Stimulated activated CD8-positive, alpha-beta memory T cell treated with anti-CD3 and anti-CD28 coated beads, Interleukin-4, amount 100 ng/mL, for 48 hours (primary cell): ENCODE measurements at regions not wholly inside any gene's neighbourhood (a gene's known extent, or its start where the extent isn't known, plus 50 kb on each side); places are given as distances from the start of the nearest gene placed in this dataset.
"Not testable (repeated sequence)": the region's sequence is repeated elsewhere in the genome, so short reads cannot be mapped to it uniquely, and the experiment has no call there.

Source experiments
- DNase-seq: peaks from one replicate; pipeline ENCODE4 v3.0.0-alpha.2; 2020

GRCh38 chr15:31221936-31222515 lies 104.6 kb upstream of the KLF13 start:
- DNase-seq, result no peak

GRCh38 chr15:31222773-31223341 lies 103.8 kb upstream of the KLF13 start:
- no peak for DNase-seq

- no peak for DNase-seq
Observed at GRCh38 chr15:31223478-31224350, 102.9 kb upstream of the KLF13 start.

GRCh38 chr15:31224661-31225060 lies 102.0 kb upstream of the KLF13 start:
- DNase-seq, result not testable (repeated sequence)

GRCh38 chr15:31225356-31225955 lies 101.2 kb upstream of the KLF13 start:
- DNase-seq, result no peak

- no peak for DNase-seq
Observed at GRCh38 chr15:31226021-31226420, 100.6 kb upstream of the KLF13 start.

GRCh38 chr15:31227235-31227634 lies 99.4 kb upstream of the KLF13 start:
- DNase-seq, result no peak

GRCh38 chr15:31228011-31228484 lies 98.6 kb upstream of the KLF13 start:
- no peak for DNase-seq

GRCh38 chr15:31228980-31229826 lies 97.4 kb upstream of the KLF13 start:
- DNase-seq, result no peak

GRCh38 chr15:31230630-31231485 lies 95.8 kb upstream of the KLF13 start:
- DNase-seq, result no peak

GRCh38 chr15:31234815-31235214 lies 91.8 kb upstream of the KLF13 start:
- DNase-seq, result no peak

- DNase-seq, result no peak
Observed at GRCh38 chr15:31235311-31236183, 91.1 kb upstream of the KLF13 start.

- DNase-seq, result no peak
Observed at GRCh38 chr15:31236184-31237042, 90.2 kb upstream of the KLF13 start.

- no peak for DNase-seq
Observed at GRCh38 chr15:31237043-31237324, 89.7 kb upstream of the KLF13 start.

GRCh38 chr15:31238906-31239305 lies 87.7 kb upstream of the KLF13 start:
- DNase-seq, result no peak

- no peak for DNase-seq
Observed at GRCh38 chr15:31239409-31239808, 87.2 kb upstream of the KLF13 start.

GRCh38 chr15:31241888-31242522 lies 84.6 kb upstream of the KLF13 start:
- DNase-seq, result no peak

- no peak for DNase-seq
Observed at GRCh38 chr15:31243895-31244294, 82.7 kb upstream of the KLF13 start.

GRCh38 chr15:31245135-31245689 lies 81.4 kb upstream of the KLF13 start:
- no peak for DNase-seq
